ENCODE measurements at regions not wholly inside any gene's neighbourhood (a gene's known extent, or its start where the extent isn't known, plus 50 kb on each side); places are given as distances from the start of the nearest gene placed in this dataset.

DNA sequence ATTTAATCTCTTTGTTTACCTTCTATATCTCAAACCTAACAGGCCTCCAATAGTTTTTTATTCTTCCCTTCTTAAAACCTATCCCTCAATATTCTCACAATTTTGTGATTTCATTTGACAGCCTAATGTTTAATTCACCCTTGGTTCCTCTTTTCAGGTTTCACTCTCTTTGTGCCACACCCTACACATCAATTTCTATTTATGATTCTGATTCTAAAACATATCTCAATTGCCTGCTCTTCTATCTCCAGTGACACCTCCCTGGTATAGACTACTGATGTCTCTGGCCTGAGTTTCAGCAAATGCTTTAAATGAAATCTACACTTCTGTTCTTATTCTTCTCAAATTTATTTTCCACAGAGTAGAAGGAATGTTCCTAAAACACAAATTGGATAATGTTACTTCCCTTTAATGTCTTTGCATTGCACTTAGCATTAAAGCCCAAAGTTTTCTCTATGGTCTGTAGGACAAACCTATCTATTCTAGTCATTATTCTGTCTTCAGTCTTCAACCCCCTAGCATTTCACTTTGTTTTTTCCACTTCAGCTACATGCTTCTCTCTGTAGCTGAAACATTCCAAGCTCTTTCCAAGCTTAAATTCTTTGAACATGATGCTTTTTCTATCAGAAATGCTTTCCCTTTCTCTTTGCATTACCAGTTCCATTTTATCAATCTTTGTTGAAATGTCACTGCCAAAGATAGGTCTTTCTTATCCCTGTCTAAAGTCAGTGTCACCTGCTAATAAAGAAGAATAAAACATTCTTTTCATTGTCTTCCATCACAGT is 622.0 kb downstream of the CENPC start:
- DNase-seq: no peak
- H3K27ac Mint-ChIP-seq: no peak overlapping the region

GRCh38 chr4:66921433-66921832 is 623.9 kb downstream of the CENPC start:
- peak overlapping the region; percentile 19; the same call in 1 of the 2 replicates for H3K4me3 Mint-ChIP-seq
- H3K27ac Mint-ChIP-seq: no peak overlapping the region
- H3K4me1 Mint-ChIP-seq (ENCODE audit: low read depth): no peaks in the 10 kb centered on the region
- DNase-seq: no peak
- no peak for TF ChIP-seq CTCF (IDR thresholded peaks at IDR 0.05)
- H3K27me3 Mint-ChIP-seq (ENCODE audit: insufficient read depth): no peaks in the 10 kb centered on the region; the same call in 1 of the 2 replicates
- no peaks in the 10 kb centered on the region; the same call in 1 of the 2 replicates for H3K36me3 Mint-ChIP-seq (ENCODE audit: low read depth)
- H3K9me3 Mint-ChIP-seq: peaks cover 27% of the 10 kb centered on the region

More for the DNA sequence above, 622.0 kb downstream of the CENPC start:
- H3K4me3 Mint-ChIP-seq: no peak overlapping the region
- H3K9me3 Mint-ChIP-seq: peaks cover 19% of the 10 kb centered on the region; the same call in 1 of the 2 replicates
- H3K27me3 Mint-ChIP-seq (ENCODE audit: insufficient read depth): no peaks in the 10 kb centered on the region; the same call in 1 of the 2 replicates
- H3K36me3 Mint-ChIP-seq (ENCODE audit: low read depth): no peaks in the 10 kb centered on the region; the same call in 1 of the 2 replicates
- no peak for TF ChIP-seq CTCF (IDR thresholded peaks at IDR 0.05)
- H3K4me1 Mint-ChIP-seq (ENCODE audit: low read depth): no peaks in the 10 kb centered on the region

DNA sequence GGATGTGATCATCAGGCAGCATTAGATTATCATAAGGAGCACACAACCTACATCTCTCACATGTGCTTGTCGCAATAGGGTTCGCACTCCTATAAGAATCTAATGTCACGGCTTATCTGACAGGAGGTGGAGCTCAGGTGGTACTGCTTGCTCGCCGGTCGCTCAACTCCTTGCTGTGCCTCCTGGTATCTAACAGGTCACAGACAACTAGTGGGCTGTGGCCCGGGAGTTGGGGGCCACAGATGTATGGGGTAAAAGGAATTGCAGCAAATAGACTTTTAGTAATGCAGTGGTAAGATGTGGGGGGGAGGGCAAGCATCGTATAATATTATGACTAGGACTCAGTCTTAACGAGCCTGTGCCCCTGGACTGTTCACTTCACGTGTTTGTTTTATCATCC is 624.8 kb downstream of the CENPC start:
- H3K4me1 Mint-ChIP-seq (ENCODE audit: low read depth): no peaks in the 10 kb centered on the region
- no peaks in the 10 kb centered on the region; the same call in 1 of the 2 replicates for H3K36me3 Mint-ChIP-seq (ENCODE audit: low read depth)
- no peak for TF ChIP-seq CTCF (IDR thresholded peaks at IDR 0.05)
- no peak overlapping the region for H3K27ac Mint-ChIP-seq
- H3K4me3 Mint-ChIP-seq: peak overlapping the region; percentile 36; the same call in 1 of the 2 replicates
- no peak for DNase-seq
- H3K9me3 Mint-ChIP-seq: peaks cover 34% of the 10 kb centered on the region
- no peaks in the 10 kb centered on the region; the same call in 1 of the 2 replicates for H3K27me3 Mint-ChIP-seq (ENCODE audit: insufficient read depth)

DNA sequence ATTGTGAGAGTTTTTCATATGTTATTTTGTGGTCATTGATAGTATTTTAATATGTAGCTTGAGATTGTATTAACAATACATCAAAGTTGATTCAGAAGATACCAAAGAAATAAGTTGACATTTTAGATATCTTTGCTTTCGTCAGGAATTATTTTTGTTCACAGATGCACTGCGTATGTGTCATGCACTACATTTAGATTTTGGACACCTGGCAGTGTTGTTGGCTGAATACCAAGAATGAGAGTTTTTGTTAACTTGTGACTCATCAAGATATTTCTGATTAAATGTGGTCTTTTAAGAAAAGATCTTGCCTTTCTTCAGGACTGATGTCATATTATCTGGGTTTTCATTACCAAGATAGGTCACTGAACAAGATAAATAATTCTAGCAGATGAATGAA is 633.4 kb downstream of the CENPC start:
- no peaks in the 10 kb centered on the region; the same call in 1 of the 2 replicates for H3K27me3 Mint-ChIP-seq (ENCODE audit: insufficient read depth)
- H3K36me3 Mint-ChIP-seq (ENCODE audit: low read depth): no peaks in the 10 kb centered on the region
- H3K4me1 Mint-ChIP-seq (ENCODE audit: low read depth): no peaks in the 10 kb centered on the region
- H3K4me3 Mint-ChIP-seq: no peak overlapping the region
- no peak overlapping the region for H3K27ac Mint-ChIP-seq
- TF ChIP-seq CTCF (IDR thresholded peaks at IDR 0.05): no peak
- H3K9me3 Mint-ChIP-seq: peaks cover 37% of the 10 kb centered on the region
- DNase-seq: no peak

- H3K4me3 Mint-ChIP-seq: no peak overlapping the region
- H3K27ac Mint-ChIP-seq: no peak overlapping the region
- TF ChIP-seq CTCF (IDR thresholded peaks at IDR 0.05): no peak
- no peaks in the 10 kb centered on the region for H3K27me3 Mint-ChIP-seq (ENCODE audit: insufficient read depth)
- DNase-seq: no peak
- H3K9me3 Mint-ChIP-seq: peaks cover 19% of the 10 kb centered on the region
- no peaks in the 10 kb centered on the region; the same call in 1 of the 2 replicates for H3K36me3 Mint-ChIP-seq (ENCODE audit: low read depth)
- no peaks in the 10 kb centered on the region for H3K4me1 Mint-ChIP-seq (ENCODE audit: low read depth)
Observed at GRCh38 chr4:66906314-66906713, 639.0 kb downstream of the CENPC start.
